ENCODE measurements at regions not wholly inside any gene's neighbourhood (a gene's known extent, or its start where the extent isn't known, plus 50 kb on each side); places are given as distances from the start of the nearest gene placed in this dataset.

DNA sequence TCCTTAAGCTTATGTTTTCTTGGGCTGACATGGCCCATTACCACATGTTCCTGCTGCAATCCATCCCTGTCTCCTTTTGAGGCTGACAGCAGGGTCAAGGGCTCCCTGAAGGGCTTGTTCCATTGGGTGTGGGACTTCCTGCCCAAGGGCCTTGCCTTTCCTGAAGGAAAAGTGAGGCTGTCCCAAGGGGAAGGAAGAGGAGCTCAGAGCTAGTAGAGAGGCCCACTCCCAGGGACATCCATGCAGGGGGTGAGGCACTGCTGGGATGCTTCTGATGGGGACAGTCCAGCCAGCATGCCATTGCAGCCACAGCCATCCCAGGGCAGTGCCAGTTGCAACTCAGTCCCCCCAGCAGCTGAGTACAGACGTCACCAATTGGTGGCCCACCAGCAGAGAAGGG is 138.4 kb upstream of the FOXA2 start:
- Histone ChIP-seq H3K27me3 (replicated peaks in 1 of 2; ENCODE audit: control insufficient read depth in 2 of 2, insufficient read depth in 2 of 2, low read length in 1 of 2) (no peaks in the 10 kb centered on the region; a peak in 2 of 4 replicates), H2AFZ (ENCODE audit: control insufficient read depth, low read depth, low read length) (no peak overlapping the region), H3K4me3 (no peak overlapping the region), H3K4me2 (ENCODE audit: control insufficient read depth, insufficient read depth) (no peak overlapping the region), H3K27ac (ENCODE audit: control insufficient read depth, insufficient read depth) (no peak overlapping the region), H3K36me3 (ENCODE audit: control insufficient read depth in 2 of 2, insufficient read depth in 2 of 2, low read length in 1 of 2) (no peaks in the 10 kb centered on the region), H3K9me3 (replicated peaks; ENCODE audit: control insufficient read depth, insufficient read depth, low read length) (no peaks in the 10 kb centered on the region), H3K4me1 (ENCODE audit: control insufficient read depth, insufficient read depth, low read length) (no peaks in the 10 kb centered on the region), H3K79me2 (ENCODE audit: control insufficient read depth, insufficient read depth, low read length) (no peaks in the 10 kb centered on the region), H4K20me1 (ENCODE audit: control insufficient read depth, insufficient read depth) (no peaks in the 10 kb centered on the region), H3K9ac (ENCODE audit: control insufficient read depth, insufficient read depth, low read length) (no peak overlapping the region)
- no peak for TF ChIP-seq ZNF384 (IDR thresholded peaks at IDR 0.05; ENCODE audit: borderline replicate concordance, low read depth, low read length)
- TF ChIP-seq, protein P1, sequence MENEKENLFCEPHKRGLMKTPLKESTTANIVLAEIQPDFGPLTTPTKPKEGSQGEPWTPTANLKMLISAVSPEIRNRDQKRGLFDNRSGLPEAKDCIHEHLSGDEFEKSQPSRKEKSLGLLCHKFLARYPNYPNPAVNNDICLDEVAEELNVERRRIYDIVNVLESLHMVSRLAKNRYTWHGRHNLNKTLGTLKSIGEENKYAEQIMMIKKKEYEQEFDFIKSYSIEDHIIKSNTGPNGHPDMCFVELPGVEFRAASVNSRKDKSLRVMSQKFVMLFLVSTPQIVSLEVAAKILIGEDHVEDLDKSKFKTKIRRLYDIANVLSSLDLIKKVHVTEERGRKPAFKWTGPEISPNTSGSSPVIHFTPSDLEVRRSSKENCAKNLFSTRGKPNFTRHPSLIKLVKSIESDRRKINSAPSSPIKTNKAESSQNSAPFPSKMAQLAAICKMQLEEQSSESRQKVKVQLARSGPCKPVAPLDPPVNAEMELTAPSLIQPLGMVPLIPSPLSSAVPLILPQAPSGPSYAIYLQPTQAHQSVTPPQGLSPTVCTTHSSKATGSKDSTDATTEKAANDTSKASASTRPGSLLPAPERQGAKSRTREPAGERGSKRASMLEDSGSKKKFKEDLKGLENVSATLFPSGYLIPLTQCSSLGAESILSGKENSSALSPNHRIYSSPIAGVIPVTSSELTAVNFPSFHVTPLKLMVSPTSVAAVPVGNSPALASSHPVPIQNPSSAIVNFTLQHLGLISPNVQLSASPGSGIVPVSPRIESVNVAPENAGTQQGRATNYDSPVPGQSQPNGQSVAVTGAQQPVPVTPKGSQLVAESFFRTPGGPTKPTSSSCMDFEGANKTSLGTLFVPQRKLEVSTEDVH (IDR thresholded peaks at IDR 0.05; ENCODE audit: low read depth, partially characterized antibody), result no peak
- no peak for TF ChIP-seq SMAD1 (IDR thresholded peaks at IDR 0.05; ENCODE audit: low read depth, partially characterized antibody)
- no peak for TF ChIP-seq EP300 (IDR thresholded peaks at IDR 0.05; ENCODE audit: borderline replicate concordance in 1 of 2, control insufficient read depth in 1 of 2, low read depth in 2 of 2, low read length in 2 of 2)
- TF ChIP-seq RAD21 (IDR thresholded peaks at IDR 0.05; ENCODE audit: insufficient read depth, low read depth, low read length), result no peak
- TF ChIP-seq E4F1 (IDR thresholded peaks at IDR 0.05; ENCODE audit: borderline replicate concordance, partially characterized antibody), result no peak
- TF ChIP-seq HDAC2 (IDR thresholded peaks at IDR 0.05), result no peak
- no peak for TF ChIP-seq NFYA (IDR thresholded peaks at IDR 0.05; ENCODE audit: borderline replicate concordance, low read depth, low read length)
- TF ChIP-seq REST (IDR thresholded peaks at IDR 0.05; ENCODE audit: low read depth, low read length), result no peak
- TF ChIP-seq, protein P2, sequence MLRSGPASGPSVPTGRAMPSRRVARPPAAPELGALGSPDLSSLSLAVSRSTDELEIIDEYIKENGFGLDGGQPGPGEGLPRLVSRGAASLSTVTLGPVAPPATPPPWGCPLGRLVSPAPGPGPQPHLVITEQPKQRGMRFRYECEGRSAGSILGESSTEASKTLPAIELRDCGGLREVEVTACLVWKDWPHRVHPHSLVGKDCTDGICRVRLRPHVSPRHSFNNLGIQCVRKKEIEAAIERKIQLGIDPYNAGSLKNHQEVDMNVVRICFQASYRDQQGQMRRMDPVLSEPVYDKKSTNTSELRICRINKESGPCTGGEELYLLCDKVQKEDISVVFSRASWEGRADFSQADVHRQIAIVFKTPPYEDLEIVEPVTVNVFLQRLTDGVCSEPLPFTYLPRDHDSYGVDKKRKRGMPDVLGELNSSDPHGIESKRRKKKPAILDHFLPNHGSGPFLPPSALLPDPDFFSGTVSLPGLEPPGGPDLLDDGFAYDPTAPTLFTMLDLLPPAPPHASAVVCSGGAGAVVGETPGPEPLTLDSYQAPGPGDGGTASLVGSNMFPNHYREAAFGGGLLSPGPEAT (IDR thresholded peaks at IDR 0.05; ENCODE audit: low read depth), result no peak
- no peak for ATAC-seq
- BruUV-seq (replicated peaks), result no TSS peak
- ChIA-PET CTCF (no interaction called here), SMC1A (ENCODE audit: uncharacterized antibody, unreplicated experiment) (interaction anchor here (1.2 kb wide), 1 partner anchor 31 kb away, joined by 4 read pairs; no protein-coding TSS in a partner anchor), POLR2A (no interaction called here), RAD21 (ENCODE audit: unreplicated experiment) (interaction anchor here (1.4 kb wide), 1 partner anchor 33 kb away, joined by 3 read pairs; no protein-coding TSS in a partner anchor)
- in situ Hi-C loops (cut with MboI) (no loop called here), intact Hi-C loops (cut with micrococcal nuclease; ENCODE audit: unreplicated experiment) (no loop called here)
- FAIRE-seq, result no peak
- 0% methylated on average over 1 of the region's 1 CpG for WGBS (ENCODE audit: insufficient coverage, insufficient replicate concordance, low lambda C conversion rate, missing lambda C conversion rate)
- no peak for DNase-seq (ENCODE audit: low read depth, low spot score)

Data from GM12878 (cell line).